ENCODE measurements at regions not wholly inside any gene's neighbourhood (a gene's known extent, or its start where the extent isn't known, plus 50 kb on each side); places are given as distances from the start of the nearest gene placed in this dataset.

- no peak for DNase-seq
Measured at GRCh38 chr2:171225302-171225980, 64.7 kb upstream of the TLK1 start.

- no peak for DNase-seq
Measured at GRCh38 chr2:171217330-171217729, 56.6 kb upstream of the TLK1 start.

- DNase-seq = no peak
Measured at GRCh38 chr2:171216631-171217030, 55.9 kb upstream of the TLK1 start.

- no peak for DNase-seq
Measured at GRCh38 chr2:171214093-171214492, 53.4 kb upstream of the TLK1 start.

GRCh38 chr2:171210864-171211431, 50.3 kb upstream of the TLK1 start:
- DNase-seq = peak; percentile 77
